ENCODE measurements at regions not wholly inside any gene's neighbourhood (a gene's known extent, or its start where the extent isn't known, plus 50 kb on each side); places are given as distances from the start of the nearest gene placed in this dataset.
A peak's percentile ranks its signal among the peaks of the same experiment; 100 is the strongest.

GRCh38 chr15:66832664-66833063 lies 130.6 kb downstream of the SMAD6 start:
- DNase-seq (ENCODE audit: low read depth in 2 of 2), result peak; percentile 81 to 84

- DNase-seq (ENCODE audit: low read depth in 2 of 2), result no peak
Observed at GRCh38 chr15:66833371-66833770, 131.3 kb downstream of the SMAD6 start.

- no peak for DNase-seq (ENCODE audit: low read depth in 2 of 2)
Observed at GRCh38 chr15:66833803-66834202, 131.8 kb downstream of the SMAD6 start.

GRCh38 chr15:66834881-66835878 lies 133.1 kb downstream of the SMAD6 start:
- DNase-seq (ENCODE audit: low read depth in 2 of 2), result no peak

- no peak for DNase-seq (ENCODE audit: low read depth in 2 of 2)
Observed at GRCh38 chr15:66836231-66837030, 134.4 kb downstream of the SMAD6 start.

- no peak for DNase-seq (ENCODE audit: low read depth in 2 of 2)
Observed at GRCh38 chr15:66838202-66838601, 136.2 kb downstream of the SMAD6 start.

- DNase-seq (ENCODE audit: low read depth in 2 of 2), result peak; percentile 54 to 58
Observed at GRCh38 chr15:66838671-66839239, 136.7 kb downstream of the SMAD6 start.

GRCh38 chr15:66839506-66840112 lies 137.6 kb downstream of the SMAD6 start:
- DNase-seq (ENCODE audit: low read depth in 2 of 2), result no peak

- DNase-seq (ENCODE audit: low read depth in 2 of 2), result no peak
Observed at GRCh38 chr15:66840615-66841390, 138.8 kb downstream of the SMAD6 start.

- peak; percentile 66 to 69 for DNase-seq (ENCODE audit: low read depth in 2 of 2)
Observed at GRCh38 chr15:66841953-66842681, 140.1 kb downstream of the SMAD6 start.

GRCh38 chr15:66842710-66843441 lies 140.8 kb downstream of the SMAD6 start:
- DNase-seq (ENCODE audit: low read depth in 2 of 2), result no peak

- DNase-seq (ENCODE audit: low read depth in 2 of 2), result no peak
Observed at GRCh38 chr15:66843581-66843980, 141.5 kb downstream of the SMAD6 start.

- DNase-seq (ENCODE audit: low read depth in 2 of 2), result no peak
Observed at GRCh38 chr15:66844041-66844746, 142.2 kb downstream of the SMAD6 start.

- no peak for DNase-seq (ENCODE audit: low read depth in 2 of 2)
Observed at GRCh38 chr15:66844747-66845145, 142.7 kb downstream of the SMAD6 start.

- no peak for DNase-seq (ENCODE audit: low read depth in 2 of 2)
Observed at GRCh38 chr15:66845266-66845785, 143.3 kb downstream of the SMAD6 start.

- no peak for DNase-seq (ENCODE audit: low read depth in 2 of 2)
Observed at GRCh38 chr15:66846031-66846430, 144.0 kb downstream of the SMAD6 start.

GRCh38 chr15:66846811-66847210 lies 144.8 kb downstream of the SMAD6 start:
- no peak for DNase-seq (ENCODE audit: low read depth in 2 of 2)

- DNase-seq (ENCODE audit: low read depth in 2 of 2), result no peak
Observed at GRCh38 chr15:66847565-66847991, 145.5 kb downstream of the SMAD6 start.

- no peak for DNase-seq (ENCODE audit: low read depth in 2 of 2)
Observed at GRCh38 chr15:66848116-66848515, 146.1 kb downstream of the SMAD6 start.
